T47D (cell line): ENCODE measurements at regions not wholly inside any gene's neighbourhood (a gene's known extent, or its start where the extent isn't known, plus 50 kb on each side); places are given as distances from the start of the nearest gene placed in this dataset.
A peak's percentile ranks its signal among the peaks of the same experiment; 100 is the strongest.

Experiments used
- DNase-seq, 2 experiments: peaks; one replicate each; pipeline versions ENCODE4 v3.0.0 to v3.0.0-alpha.2; 2011 to 2012; ENCODE audit warnings: low read depth in 1 of 2, low spot score in 1 of 2
- JUND ChIP-seq: IDR thresholded peaks from 2 replicates; pipeline ENCODE4 v1.6.1; 2012; ENCODE audit warnings: low read depth
- in situ Hi-C: cut with HindIII; loops from 2 replicates; pipeline ENCODE4 v1.10.0; 2016; ENCODE audit warnings: low sequenced_read_pairs, low pct_unique_long_range_greater_than_20kb

DNA sequence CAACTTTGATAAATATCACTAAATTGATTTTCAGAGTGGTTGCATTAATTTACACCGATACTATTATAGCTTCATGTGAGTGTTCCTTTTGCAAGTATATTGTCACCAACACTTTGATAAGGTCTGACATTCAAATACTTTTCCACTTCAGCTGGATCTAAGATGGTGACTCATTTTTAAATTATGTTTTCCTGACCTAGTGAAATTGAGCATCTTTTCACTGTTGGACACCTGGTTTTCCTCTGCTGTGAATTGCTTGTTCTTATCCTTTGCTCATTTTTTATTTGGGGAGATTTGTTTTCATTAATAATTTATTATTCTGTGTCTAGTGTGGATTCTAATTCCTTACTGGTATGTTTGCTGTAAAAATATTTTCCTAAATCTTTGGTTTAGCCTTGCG lies 85.2 kb upstream of the PRDM1 start:
- no peak for TF ChIP-seq JUND
- no peak for DNase-seq
- in situ Hi-C loops, result no loop called here

DNA sequence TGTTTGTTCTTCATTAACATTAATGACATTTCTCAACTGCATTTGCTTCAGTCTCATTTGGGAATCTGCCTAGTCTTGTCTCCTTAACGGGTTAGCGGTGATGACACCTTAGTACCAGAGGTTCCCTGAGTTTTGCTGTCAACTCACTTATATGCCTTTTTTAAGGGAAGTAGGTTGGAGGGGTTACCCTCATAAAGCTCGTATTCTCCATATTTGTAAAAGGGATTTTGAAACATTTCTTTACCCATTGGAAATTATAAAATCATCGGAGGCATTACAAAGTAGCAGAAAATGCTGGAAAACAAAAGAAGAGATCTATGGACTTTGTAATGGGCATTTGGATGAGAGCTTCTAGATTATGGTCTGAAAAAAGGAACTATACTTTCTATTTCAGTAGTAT lies 88.7 kb upstream of the PRDM1 start:
- in situ Hi-C loops, result no loop called here
- no peak for DNase-seq
- TF ChIP-seq JUND, result no peak

- in situ Hi-C loops, result no loop called here
- DNase-seq, result no peak
- TF ChIP-seq JUND, result no peak
Measured at GRCh38 chr6:105995391-105995865, 90.7 kb upstream of the PRDM1 start.

DNA sequence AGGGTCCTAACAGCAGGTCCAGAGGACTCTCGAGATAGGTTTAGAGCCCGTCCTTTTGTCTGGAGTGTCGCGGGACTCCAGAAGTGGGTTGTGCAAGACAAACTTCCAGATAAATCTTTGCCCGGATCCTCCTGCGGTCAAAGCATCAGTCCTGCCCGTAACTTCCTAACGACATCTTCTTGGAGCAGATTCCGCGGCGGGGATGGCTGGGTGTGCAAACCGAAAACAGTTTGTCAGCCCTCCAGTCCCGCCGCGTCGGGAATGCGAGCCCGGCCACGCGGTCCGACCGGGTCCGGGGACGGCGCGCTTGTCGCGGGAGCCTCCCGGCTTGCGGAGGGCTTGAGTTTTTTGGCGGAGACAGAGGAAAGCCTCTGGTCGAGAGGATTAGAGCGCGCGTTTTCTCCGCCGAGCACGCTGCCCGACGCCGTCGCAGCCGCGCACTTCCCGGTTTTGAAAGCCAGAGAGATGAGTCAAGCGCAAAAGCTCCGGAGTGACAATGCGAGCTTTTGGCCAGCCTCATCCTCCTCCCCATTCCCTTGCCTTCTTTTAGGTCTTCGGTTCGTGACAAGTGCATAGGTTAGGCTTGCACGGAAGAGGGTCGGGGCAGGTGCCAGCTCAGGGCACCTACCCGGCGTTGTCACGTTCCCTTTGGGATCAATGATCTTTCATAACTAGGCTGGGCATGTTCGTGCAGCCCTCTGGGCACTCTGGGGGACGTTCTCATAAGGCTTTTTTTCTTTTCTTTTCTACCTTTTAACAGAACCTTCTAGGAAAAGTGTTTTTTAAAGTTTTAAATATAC lies 91.3 kb upstream of the PRDM1 start:
- in situ Hi-C loops, result no loop called here
- no peak for DNase-seq
- TF ChIP-seq JUND, result no peak

DNA sequence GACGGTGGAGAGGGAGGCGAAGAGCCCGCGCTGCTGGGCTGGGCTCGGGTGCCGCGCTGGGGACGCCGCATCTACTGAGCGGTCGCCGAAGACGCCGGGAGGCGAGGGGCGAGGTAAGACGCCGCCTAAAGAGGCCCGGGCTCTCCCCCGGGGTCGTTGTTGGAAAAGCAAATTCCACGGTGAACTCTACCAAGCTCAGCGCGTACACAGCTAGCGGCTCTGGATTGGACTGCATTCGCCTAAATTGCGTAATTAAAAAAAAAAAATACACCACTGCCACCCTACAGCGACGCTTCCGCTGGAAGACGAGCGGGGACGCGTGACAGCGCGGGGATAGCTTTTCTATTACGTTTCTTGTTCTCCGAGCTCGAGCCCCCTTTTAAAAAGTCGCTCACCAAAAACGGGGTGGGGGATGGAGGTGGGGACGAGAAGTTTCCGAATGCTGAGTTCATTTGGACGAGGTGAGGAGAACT lies 92.0 kb upstream of the PRDM1 start:
- in situ Hi-C loops, result no loop called here
- TF ChIP-seq JUND, result no peak
- DNase-seq, result no peak

DNA sequence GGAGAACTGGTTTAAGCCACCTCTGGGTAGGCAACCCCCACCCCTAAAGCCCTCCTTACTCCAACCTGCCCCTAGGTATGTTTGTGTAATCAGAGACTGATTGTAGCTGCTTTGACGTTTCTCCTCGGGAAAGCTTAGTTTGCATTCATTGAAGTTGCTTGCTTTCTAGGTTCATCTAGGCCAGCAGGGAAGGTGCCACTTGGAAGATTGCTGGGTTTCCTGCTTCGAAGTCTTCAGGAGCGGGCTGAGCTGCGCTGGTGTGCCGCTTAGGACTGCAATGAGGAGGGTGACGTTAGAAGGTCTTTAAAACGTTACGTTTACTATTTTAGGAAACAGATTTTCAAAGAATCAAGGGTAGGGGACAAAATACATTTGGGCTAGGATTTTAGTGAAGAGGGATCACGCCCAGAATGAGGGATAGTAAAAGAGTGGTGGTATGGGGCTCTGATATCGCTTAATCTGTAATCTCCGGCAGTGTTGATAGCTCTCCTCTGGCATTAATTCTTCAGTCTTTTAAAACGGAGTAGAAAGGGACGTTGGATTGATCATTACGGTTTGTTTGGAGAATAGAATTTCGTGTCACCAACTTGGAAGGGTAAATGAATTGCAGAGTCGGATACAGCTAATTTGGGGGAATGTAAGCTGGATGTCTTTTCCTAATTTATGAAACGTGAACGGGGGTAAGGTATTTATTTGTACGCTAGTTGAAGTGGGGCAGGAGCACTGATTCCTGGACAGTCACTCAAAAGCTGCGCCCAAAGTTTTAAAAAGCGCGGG lies 92.6 kb upstream of the PRDM1 start:
- DNase-seq, result no peak
- TF ChIP-seq JUND, result no peak
- in situ Hi-C loops, result no loop called here

DNA sequence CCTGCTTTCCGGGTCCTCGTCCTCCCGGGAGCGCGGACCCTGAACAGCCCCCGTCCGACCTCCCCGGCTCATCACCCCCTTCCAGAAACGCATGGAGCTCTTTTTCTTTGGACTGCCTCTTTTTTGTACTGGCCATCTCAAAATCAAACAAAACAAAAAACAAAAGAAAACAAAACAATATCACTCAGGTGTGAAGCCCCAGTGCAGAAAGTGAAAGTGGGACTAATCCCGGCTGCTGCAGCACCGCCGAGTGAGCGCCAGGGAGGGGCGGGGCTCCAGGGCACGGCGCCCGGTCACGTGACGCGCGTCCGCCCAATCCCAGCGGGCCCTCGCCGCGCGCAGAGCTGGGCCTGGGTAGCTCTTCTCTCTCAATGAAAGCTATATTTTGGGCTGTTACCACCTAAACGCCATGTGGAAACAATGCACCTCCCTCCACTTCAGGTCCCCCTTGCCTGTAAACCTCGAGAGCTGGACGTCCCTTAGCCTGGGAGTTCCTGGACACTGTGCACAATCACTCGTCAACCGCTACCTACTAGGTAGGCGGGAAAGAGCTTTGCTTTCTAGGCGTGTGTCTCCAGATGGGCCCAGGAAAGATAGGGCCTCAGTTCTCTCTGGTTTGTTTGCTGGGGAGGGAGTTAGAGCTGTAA lies 93.7 kb upstream of the PRDM1 start:
- TF ChIP-seq JUND, result no peak
- DNase-seq, result peak; percentile 81 to 94
- in situ Hi-C loops, result no loop called here

GRCh38 chr6:105991561-105992314 lies 94.4 kb upstream of the PRDM1 start:
- in situ Hi-C loops, result no loop called here
- peak in 1 of 2 experiments; percentile 33 for DNase-seq
- no peak for TF ChIP-seq JUND

- in situ Hi-C loops, result no loop called here
- no peak for DNase-seq
- TF ChIP-seq JUND, result no peak
Measured at GRCh38 chr6:105990151-105990550, 96.0 kb upstream of the PRDM1 start.

DNA sequence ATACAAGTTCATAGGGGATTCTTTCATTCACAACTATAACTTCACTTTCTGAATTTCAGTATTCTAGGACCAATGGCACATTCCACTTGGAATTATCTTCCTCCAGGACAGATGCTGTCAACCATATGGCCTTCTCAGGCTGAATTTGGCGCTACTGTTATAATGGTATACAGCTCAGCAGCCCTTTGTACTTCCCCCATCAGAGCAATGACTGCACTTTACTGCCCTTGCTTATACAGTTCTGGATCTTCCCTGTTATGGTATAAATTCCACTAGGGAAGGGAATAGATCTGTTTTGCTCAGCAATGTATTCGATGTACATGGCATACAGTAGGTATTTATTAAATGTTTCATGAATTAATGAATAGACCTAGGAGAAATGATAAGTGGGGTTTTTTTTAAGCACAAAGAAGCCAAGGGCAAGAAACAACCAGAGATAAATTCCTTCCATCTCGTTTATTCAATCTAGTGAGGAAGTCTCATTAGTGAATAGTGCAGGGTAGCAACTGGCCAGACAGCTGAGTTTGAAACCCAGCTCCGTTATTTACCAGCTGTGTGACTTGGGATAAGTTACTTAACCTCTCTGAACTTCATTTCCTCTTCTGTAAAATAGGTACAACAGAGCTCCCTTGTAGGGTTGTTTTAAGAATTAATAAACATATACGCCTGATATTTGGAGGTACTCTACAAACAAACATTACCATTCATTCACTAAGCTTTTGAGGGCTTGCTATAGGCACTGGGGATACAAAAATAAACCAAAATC lies 97.1 kb upstream of the PRDM1 start:
- no peak for TF ChIP-seq JUND
- in situ Hi-C loops, result no loop called here
- DNase-seq, result no peak

DNA sequence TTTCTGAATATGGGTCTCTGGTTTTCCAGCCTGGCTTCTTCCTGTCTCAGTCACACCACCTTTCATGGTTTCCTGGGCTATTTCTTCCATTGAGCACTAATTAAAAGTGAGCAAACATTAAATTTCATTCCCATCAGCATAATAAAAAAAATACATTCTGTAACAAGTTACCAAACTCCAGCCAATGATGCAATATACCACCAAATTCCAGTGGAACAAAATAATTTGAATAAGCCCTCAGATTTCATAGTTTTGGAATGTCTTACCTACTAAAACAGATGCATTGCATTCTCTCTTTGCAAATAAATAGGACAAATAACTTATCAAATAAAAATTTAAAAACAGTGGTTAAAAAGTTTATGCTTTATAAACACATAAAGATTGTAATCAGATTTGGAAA lies 97.8 kb upstream of the PRDM1 start:
- in situ Hi-C loops, result no loop called here
- DNase-seq, result no peak
- TF ChIP-seq JUND, result no peak

- no peak for DNase-seq
- no peak for TF ChIP-seq JUND
Measured at GRCh38 chr6:105987516-105987915, 98.6 kb upstream of the PRDM1 start.

More at GRCh38 chr6:105987516-105987915, 98.6 kb upstream of the PRDM1 start:
- in situ Hi-C loops, result no loop called here
